Right renal cortex interstitium (tissue), 3 donors: ENCODE measurements at regions not wholly inside any gene's neighbourhood (a gene's known extent, or its start where the extent isn't known, plus 50 kb on each side); places are given as distances from the start of the nearest gene placed in this dataset.
A peak's percentile ranks its signal among the peaks of the same experiment; 100 is the strongest.
"Not testable (repeated sequence)": the region's sequence is repeated elsewhere in the genome, so short reads cannot be mapped to it uniquely, and the experiment has no call there.

Experiments
- DNase-seq, 3 donors: peaks; one replicate each; pipeline ENCODE4 v3.0.0-alpha.2; 2013; ENCODE audit warnings: low read depth in 3 of 3, low spot score in 2 of 3

GRCh38 chr18:7178568-7178967, 52.3 kb upstream of the LRRC30 start:
- not testable (repeated sequence) for DNase-seq

DNA sequence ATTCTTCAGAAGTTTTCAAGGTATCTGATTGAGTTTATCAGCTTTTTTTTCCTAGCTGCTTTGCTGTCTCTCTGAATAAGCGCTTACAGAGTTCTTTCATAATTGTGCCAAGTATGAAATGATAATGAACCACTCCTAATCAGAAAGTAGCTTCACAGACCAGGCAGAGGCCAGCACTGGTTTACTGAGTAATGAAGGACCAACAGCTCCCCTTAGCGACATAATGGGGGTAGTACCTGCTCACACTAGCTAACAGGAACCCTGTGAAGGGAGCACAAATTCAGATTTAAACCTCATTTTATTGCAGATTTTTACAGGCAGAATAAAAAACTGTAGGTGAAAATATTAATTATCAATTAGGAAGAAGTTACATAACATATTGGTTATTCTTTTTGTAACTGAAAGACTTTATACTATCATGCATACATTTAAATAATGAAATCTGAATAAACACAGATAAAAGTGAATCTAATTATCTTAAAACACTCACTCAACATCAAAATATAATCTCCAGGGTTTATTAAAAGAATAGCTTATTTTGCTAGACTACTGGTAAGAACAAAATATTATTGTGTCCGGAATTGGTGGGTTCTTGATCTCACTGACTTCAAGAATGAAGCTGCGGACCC, 53.7 kb upstream of the LRRC30 start:
- DNase-seq: peak; percentile 29 to 53 (median 36)

DNA sequence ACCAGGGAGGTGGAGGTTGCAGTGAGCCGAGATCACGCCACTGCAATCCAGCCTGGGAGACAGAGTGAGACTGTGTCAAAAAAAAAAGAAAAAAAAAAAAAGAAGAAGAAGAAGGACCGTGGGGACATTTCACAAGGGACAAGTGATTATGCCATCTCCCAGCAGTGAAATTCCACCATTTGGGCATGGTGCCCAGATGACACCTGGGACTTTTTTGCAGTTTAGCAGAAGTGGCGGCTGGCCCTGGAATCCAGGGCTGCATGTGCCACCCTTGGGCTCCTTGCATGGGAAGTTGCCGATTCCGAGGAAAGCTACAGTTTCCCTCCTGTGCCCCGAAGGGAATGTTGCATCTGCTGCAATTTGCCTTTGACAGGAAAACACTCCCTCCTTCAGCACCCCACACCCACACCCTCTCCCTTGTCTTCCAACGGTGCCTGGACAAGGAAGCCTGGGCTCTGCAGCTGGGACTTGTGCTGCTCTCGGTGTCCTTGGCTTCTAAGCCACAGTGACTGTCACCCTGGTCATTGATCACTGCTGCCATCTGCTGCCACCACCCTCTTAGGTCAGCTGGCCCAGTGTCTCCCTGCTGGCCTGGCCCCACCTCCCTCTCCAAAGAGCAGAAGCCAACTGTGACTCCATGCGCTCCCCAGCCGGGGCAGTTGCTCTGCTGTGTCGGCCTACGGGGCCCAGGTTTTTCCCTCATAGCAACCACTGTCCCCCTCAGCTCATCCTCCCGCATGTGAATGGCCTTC, 56.4 kb upstream of the LRRC30 start:
- DNase-seq: no peak

- no peak for DNase-seq
Measured at GRCh38 chr18:7173216-7173615, 55.6 kb upstream of the LAMA1 start.

DNA sequence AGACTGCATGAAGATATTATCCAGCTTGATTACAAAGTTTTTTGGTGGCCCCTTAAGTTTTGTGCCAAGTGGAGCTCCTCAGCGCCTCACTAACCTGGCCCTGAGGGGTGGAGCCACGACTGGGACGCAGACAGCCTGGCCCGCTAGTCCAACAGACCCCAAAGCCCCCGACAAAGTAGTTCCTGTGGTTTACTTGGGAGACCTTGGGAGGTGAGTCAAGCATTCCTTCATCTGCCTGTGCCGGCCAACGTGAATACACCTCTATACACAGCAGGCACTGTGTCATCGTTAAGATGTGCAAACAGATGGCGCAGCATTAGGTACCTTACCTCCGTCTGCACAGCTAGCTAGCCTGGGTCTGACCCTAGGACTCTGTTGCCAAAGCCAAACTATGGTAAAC, 55.0 kb upstream of the LAMA1 start:
- DNase-seq: no peak

DNA sequence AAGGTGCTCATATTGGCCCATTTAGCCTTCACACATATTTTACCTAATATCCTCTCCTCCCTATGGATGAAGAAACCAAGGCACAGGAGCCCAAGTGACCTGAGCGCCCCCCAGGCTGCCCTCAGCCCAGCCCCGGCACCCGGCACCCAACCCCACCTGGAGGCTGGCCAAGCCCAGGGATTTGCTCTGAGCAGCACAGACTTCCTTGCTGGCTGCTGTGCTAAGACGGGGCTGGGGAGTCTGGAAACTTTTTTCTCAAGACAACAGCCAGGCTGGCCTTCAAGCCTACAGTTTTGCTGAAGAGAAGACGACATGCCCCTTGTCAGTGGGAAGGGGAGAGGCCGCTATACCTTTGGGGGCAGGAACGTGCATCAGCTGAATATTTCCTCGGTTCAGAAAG, 52.7 kb upstream of the LAMA1 start:
- DNase-seq: no peak

DNA sequence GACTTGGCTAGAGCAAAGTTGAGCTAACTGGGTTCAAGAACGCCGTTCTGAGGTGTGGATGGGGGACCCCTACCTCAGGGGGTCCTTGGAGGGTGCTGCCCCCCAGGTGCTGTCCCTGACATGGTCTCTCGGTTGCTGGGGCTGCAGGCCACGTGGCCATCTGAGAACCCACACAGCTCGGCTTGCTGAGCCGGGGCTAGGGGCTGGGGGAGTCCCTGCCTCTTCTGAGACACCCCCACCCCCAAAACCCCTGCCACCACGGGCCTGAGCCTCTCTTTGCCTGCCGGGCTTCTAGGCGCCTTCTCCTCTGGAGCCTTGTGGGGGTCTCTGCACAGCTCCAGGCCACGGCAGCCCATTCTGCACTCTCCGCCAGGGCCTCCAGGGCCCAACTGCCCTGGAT, 52.0 kb upstream of the LAMA1 start:
- no peak for DNase-seq

- DNase-seq: no peak
Measured at GRCh38 chr18:7168408-7168807, 50.8 kb upstream of the LAMA1 start.
